K562 (cell line): ENCODE measurements at regions not wholly inside any gene's neighbourhood (a gene's known extent, or its start where the extent isn't known, plus 50 kb on each side); places are given as distances from the start of the nearest gene placed in this dataset.

Experiments used
- CHD7 ChIP-seq: fragments of 200-600 bp; sonication (generic); IDR thresholded peaks from one replicate; pipeline ENCODE4 v1.6.1; 2012; ENCODE audit warnings: mild to moderate bottlenecking, low read depth, low read length, inconsistent platforms
- HNRNPUL1 ChIP-seq: fragments of 200-400 bp; formaldehyde crosslinking; IDR thresholded peaks from 2 replicates; pipeline ENCODE4 v1.6.1; 2017; ENCODE audit warnings: low read length
- NR2C1 ChIP-seq, 2 experiments: fragments of 450-650 bp; IDR thresholded peaks; 2 replicates each; pipeline ENCODE4 v1.6.1; 2017; ENCODE audit warnings: mild to moderate bottlenecking in 2 of 2, antibody characterized with exemption in 1 of 2, inconsistent platforms in 1 of 2, missing compliant biosample characterization in 1 of 2, missing genetic modification characterization in 1 of 2
- TAF7 ChIP-seq: fragments of 450-650 bp; IDR thresholded peaks from 2 replicates; pipeline ENCODE4 v1.6.1; 2016; ENCODE audit warnings: missing genetic modification characterization, missing compliant biosample characterization
- ZBTB5 ChIP-seq: fragments of 450-650 bp; IDR thresholded peaks from 2 replicates; pipeline ENCODE4 v1.6.1; 2017; ENCODE audit warnings: antibody characterized with exemption

GRCh38 chr5:57880216-57880615 lies 397.6 kb upstream of the ACTBL2 start (continued):
- TF ChIP-seq CHD7 (no peak), HNRNPUL1 (no peak), NR2C1 (IDR thresholded peaks at IDR 0.05) (no peak), NR2C1 (tag; IDR thresholded peaks at IDR 0.05) (no peak), ZBTB5 (no peak), TAF7 (tag) (no peak)
- TF ChIP-seq, all 486 proteins: peak for 0
